CD14-positive monocyte (primary cell): ENCODE measurements at regions not wholly inside any gene's neighbourhood (a gene's known extent, or its start where the extent isn't known, plus 50 kb on each side); places are given as distances from the start of the nearest gene placed in this dataset.

ENCODE experiments used
- DNase-seq, 3 donors: peaks; one replicate each; pipeline ENCODE4 v3.0.0-alpha.2; 2011 to 2022
- H2AFZ ChIP-seq: 2 replicates; pipeline ENCODE4 v1.6.0; 2012; ENCODE audit warnings: mild to moderate bottlenecking, low read depth, low read length, inconsistent platforms; ENCODE audit not compliant: insufficient read depth, poor library complexity, severe bottlenecking
- H3K27ac ChIP-seq, 2 donors: 1 replicate in 1 of 2; 2 replicates in 1 of 2; pipeline ENCODE4 v1.5.1; 2012 to 2013; ENCODE audit warnings: low read length in 2 of 2, control low read depth in 1 of 2, inconsistent platforms in 1 of 2, low read depth in 1 of 2, mild to moderate bottlenecking in 1 of 2
- H3K27me3 ChIP-seq, 2 donors: one replicate each; pipeline versions ENCODE4 v1.6.0 to v1.6.1; 2011 to 2013; ENCODE audit warnings: low read length in 2 of 2; ENCODE audit not compliant: control insufficient read depth in 2 of 2, insufficient read depth in 2 of 2
- H3K36me3 ChIP-seq, 2 donors: replicated peaks in 1 of 2; 1 replicate in 1 of 2; 2 replicates in 1 of 2; pipeline versions ENCODE4 v1.5.1 to v1.6.1; 2012 to 2013; ENCODE audit warnings: low read length in 2 of 2, control low read depth in 1 of 2, inconsistent platforms in 1 of 2, mild to moderate bottlenecking in 1 of 2; ENCODE audit not compliant: insufficient read depth in 2 of 2, control insufficient read depth in 1 of 2
- H3K4me1 ChIP-seq, 2 donors: 1 replicate in 1 of 2; 2 replicates in 1 of 2; pipeline versions ENCODE4 v1.5.1 to v1.6.1; 2012 to 2013; ENCODE audit warnings: low read length in 2 of 2, control low read depth in 1 of 2, inconsistent platforms in 1 of 2, mild to moderate bottlenecking in 1 of 2, moderate library complexity in 1 of 2; ENCODE audit not compliant: insufficient read depth in 2 of 2, control insufficient read depth in 1 of 2
- H3K4me2 ChIP-seq: replicated peaks from 2 replicates; pipeline ENCODE3; 2012; ENCODE audit warnings: low read length, moderate library complexity, mild to moderate bottlenecking; ENCODE audit not compliant: poor library complexity, severe bottlenecking; ENCODE audit errors: extremely low read depth
- H3K4me3 ChIP-seq, 3 experiments: fragments of 200-600 bp in 1 of 3; sonication (generic) in 1 of 3; replicated peaks in 1 of 3; 1 replicate in 2 of 3; 2 replicates in 1 of 3; pipeline ENCODE4 v1.5.1; 2011 to 2013; ENCODE audit warnings: low read length in 3 of 3, mild to moderate bottlenecking in 3 of 3, control low read depth in 2 of 3, low read depth in 2 of 3, inconsistent platforms in 1 of 3, moderate library complexity in 1 of 3
- H3K79me2 ChIP-seq: 2 replicates; pipeline ENCODE4 v1.6.0; 2012; ENCODE audit warnings: mild to moderate bottlenecking, control low read depth, inconsistent platforms, low read length, moderate library complexity; ENCODE audit not compliant: insufficient read depth
- H3K9ac ChIP-seq: 2 replicates; pipeline ENCODE4 v1.6.0; 2017; ENCODE audit warnings: low read length, mild to moderate bottlenecking; ENCODE audit not compliant: insufficient read depth, poor library complexity, severe bottlenecking
- H3K9me3 ChIP-seq, 2 donors: replicated peaks in 1 of 2; 1 replicate in 1 of 2; 2 replicates in 1 of 2; pipeline versions ENCODE4 v1.5.1 to v1.6.1; 2012 to 2013; ENCODE audit warnings: low read length in 2 of 2, control low read depth in 1 of 2; ENCODE audit not compliant: control insufficient read depth in 1 of 2, insufficient read depth in 1 of 2
- H4K20me1 ChIP-seq: 2 replicates; pipeline ENCODE4 v1.6.0; 2012; ENCODE audit warnings: mild to moderate bottlenecking, low read length, control low read depth, moderate library complexity; ENCODE audit not compliant: insufficient read depth
- H3K27ac Mint-ChIP-seq, 7 donors: one replicate each; pipeline ENCODE4 v1.8.0; 2020; ENCODE audit warnings: mild to moderate bottlenecking in 7 of 7, mixed read lengths in 7 of 7, moderate library complexity in 6 of 7, inconsistent platforms in 2 of 7
- H3K27me3 Mint-ChIP-seq, 3 donors: one replicate each; pipeline ENCODE4 v1.8.0; 2021 to 2022; ENCODE audit warnings: low read depth in 3 of 3, mild to moderate bottlenecking in 3 of 3, mixed read lengths in 3 of 3, moderate library complexity in 3 of 3, inconsistent platforms in 1 of 3
- H3K36me3 Mint-ChIP-seq, 2 donors: one replicate each; pipeline ENCODE4 v1.8.0; 2020; ENCODE audit warnings: mixed read lengths in 2 of 2, inconsistent platforms in 1 of 2, mild to moderate bottlenecking in 1 of 2
- H3K4me1 Mint-ChIP-seq: one replicate; pipeline ENCODE4 v1.8.0; 2020; ENCODE audit warnings: mild to moderate bottlenecking, mixed read lengths
- H3K4me3 Mint-ChIP-seq, 2 donors: one replicate each; pipeline ENCODE4 v1.8.0; 2020; ENCODE audit warnings: mild to moderate bottlenecking in 2 of 2, mixed read lengths in 2 of 2, moderate library complexity in 1 of 2
- H3K9me3 Mint-ChIP-seq, 7 donors: one replicate each; pipeline ENCODE4 v1.8.0; 2020 to 2022; ENCODE audit warnings: mixed read lengths in 7 of 7, mild to moderate bottlenecking in 6 of 7, moderate library complexity in 6 of 7, inconsistent platforms in 2 of 7
- WGBS: methylation state at CpG from one replicate; pipeline ENCODE4 v1.1.5; 2013; ENCODE audit warnings: missing lambda C conversion rate; ENCODE audit not compliant: insufficient coverage; 5-methylcytosine and 5-hydroxymethylcytosine counted together
- intact Hi-C, 2 donors: fragments of 100-400 bp; cut with micrococcal nuclease; formaldehyde crosslinking; loops; one replicate each; pipeline versions ENCODE4 v1.15.0 to v1.15.1; 2023
- TF ChIP-seq, protein P1 (sequence below): fragments of 200-600 bp; IDR thresholded peaks from one replicate; pipeline ENCODE4 v1.8.0; 2022; ENCODE audit warnings: antibody characterized with exemption, mild to moderate bottlenecking

DNA sequence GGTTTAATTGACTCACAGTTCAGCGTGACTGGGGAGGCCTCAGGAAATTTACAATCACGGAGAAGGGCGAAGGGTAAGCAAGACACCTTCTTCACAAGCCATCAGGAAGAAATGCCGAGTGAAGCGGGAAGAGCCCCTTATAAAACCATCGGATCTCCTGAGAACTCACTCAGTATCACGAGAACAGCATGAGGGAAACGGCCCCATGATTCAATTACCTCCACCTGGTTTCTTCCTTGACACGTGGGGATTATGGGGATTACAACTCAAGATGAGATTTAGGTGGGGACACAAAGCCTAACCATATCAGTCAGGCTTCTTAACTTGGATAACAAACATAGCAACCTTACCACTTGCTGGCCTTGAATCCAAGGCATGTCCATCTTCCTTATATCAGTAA, 73.6 kb upstream of the FOXN2 start:
- Histone ChIP-seq H4K20me1 (no peaks in the 10 kb centered on the region), H3K9me3 (no peaks in the 10 kb centered on the region), H2AFZ (no peak overlapping the region), H3K4me3 (no peak overlapping the region), H3K79me2 (no peaks in the 10 kb centered on the region), H3K27me3 (no peaks in the 10 kb centered on the region), H3K4me1 (peaks cover 20 to 22% of the 10 kb centered on the region in 2 donors), H3K27ac (no peak overlapping the region), H3K9ac (no peak overlapping the region), H3K4me2 (no peak overlapping the region), H3K36me3 (no peaks in the 10 kb centered on the region)
- Mint-ChIP-seq H3K27me3 (peaks cover 0 to 2% (median 2%) of the 10 kb centered on the region in 3 donors), H3K4me1 (peaks cover 36% of the 10 kb centered on the region), H3K9me3 (peaks cover 0 to 3% (median 0%) of the 10 kb centered on the region in 7 donors), H3K4me3 (no peak overlapping the region), H3K36me3 (peaks cover 0 to 4% of the 10 kb centered on the region in 2 donors), H3K27ac (no peak overlapping the region)
- TF ChIP-seq, protein P1, sequence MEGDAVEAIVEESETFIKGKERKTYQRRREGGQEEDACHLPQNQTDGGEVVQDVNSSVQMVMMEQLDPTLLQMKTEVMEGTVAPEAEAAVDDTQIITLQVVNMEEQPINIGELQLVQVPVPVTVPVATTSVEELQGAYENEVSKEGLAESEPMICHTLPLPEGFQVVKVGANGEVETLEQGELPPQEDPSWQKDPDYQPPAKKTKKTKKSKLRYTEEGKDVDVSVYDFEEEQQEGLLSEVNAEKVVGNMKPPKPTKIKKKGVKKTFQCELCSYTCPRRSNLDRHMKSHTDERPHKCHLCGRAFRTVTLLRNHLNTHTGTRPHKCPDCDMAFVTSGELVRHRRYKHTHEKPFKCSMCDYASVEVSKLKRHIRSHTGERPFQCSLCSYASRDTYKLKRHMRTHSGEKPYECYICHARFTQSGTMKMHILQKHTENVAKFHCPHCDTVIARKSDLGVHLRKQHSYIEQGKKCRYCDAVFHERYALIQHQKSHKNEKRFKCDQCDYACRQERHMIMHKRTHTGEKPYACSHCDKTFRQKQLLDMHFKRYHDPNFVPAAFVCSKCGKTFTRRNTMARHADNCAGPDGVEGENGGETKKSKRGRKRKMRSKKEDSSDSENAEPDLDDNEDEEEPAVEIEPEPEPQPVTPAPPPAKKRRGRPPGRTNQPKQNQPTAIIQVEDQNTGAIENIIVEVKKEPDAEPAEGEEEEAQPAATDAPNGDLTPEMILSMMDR: no peak
- no peak for DNase-seq
- intact Hi-C loops: no loop called here
- WGBS: 100% methylated on average over 3 of the region's 9 CpGs

DNA sequence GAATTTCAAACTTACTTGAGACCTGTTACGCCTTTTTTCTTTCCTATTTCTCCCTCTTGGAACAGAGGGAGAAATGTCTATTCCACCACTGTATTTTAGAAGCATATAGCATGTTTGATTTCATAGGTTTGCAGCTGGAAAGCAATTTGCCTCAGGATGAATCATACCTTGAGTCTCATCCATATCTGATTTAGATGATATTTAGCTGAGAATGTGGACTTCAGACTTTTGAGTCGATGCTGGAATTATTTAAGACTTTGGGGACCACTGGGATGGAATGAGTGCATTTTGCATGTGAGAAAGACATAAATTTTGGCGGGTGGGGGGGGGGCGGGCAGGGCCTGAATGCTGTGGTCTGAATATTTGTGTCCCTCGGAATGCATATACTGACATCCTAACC, 67.3 kb upstream of the FOXN2 start:
- H3K27me3 ChIP-seq: no peaks in the 10 kb centered on the region
- peaks cover 0 to 3% (median 0%) of the 10 kb centered on the region in 7 donors for H3K9me3 Mint-ChIP-seq
- WGBS: no CpG with 5 or more reads among the region's 5 CpGs
- DNase-seq: no peak
- TF ChIP-seq, protein P1: no peak
- H3K36me3 ChIP-seq: no peaks in the 10 kb centered on the region
- H4K20me1 ChIP-seq: no peaks in the 10 kb centered on the region
- no peaks in the 10 kb centered on the region for H3K79me2 ChIP-seq
- H3K4me1 Mint-ChIP-seq: peaks cover 50% of the 10 kb centered on the region
- H3K36me3 Mint-ChIP-seq: no peaks in the 10 kb centered on the region
- no peak overlapping the region for H3K27ac Mint-ChIP-seq
- intact Hi-C loops: no loop called here
- peaks cover 0 to 3% (median 0%) of the 10 kb centered on the region in 3 donors for H3K27me3 Mint-ChIP-seq
- H3K4me1 ChIP-seq: peaks cover 53 to 56% of the 10 kb centered on the region in 2 donors
- H3K9me3 ChIP-seq: no peaks in the 10 kb centered on the region
- H3K4me3 ChIP-seq: no peak overlapping the region
- H3K4me2 ChIP-seq: no peak overlapping the region
- no peak overlapping the region for H3K9ac ChIP-seq
- H3K27ac ChIP-seq: no peak overlapping the region
- H2AFZ ChIP-seq: no peak overlapping the region
- no peak overlapping the region for H3K4me3 Mint-ChIP-seq
